GM10266 (cell line): ENCODE measurements at regions not wholly inside any gene's neighbourhood (a gene's known extent, or its start where the extent isn't known, plus 50 kb on each side); places are given as distances from the start of the nearest gene placed in this dataset.

Source experiments
- DNase-seq: peaks from one replicate; pipeline ENCODE4 v3.0.0; 2012; ENCODE audit errors: extremely low spot score
- CTCF ChIP-seq: IDR thresholded peaks from 2 replicates; pipeline ENCODE4 v1.5.1; 2012; ENCODE audit warnings: mild to moderate bottlenecking, low read depth; ENCODE audit not compliant: control insufficient read depth, insufficient read depth; ENCODE audit errors: missing control alignments

GRCh38 chr7:26091933-26092332, 60.1 kb upstream of the NFE2L3 start:
- TF ChIP-seq CTCF, result no peak
- no peak for DNase-seq

GRCh38 chr7:26093023-26093422, 59.0 kb upstream of the NFE2L3 start:
- DNase-seq, result no peak
- no peak for TF ChIP-seq CTCF

- no peak for DNase-seq
- no peak for TF ChIP-seq CTCF
Observed at GRCh38 chr7:26096136-26096535, 55.9 kb upstream of the NFE2L3 start.

- no peak for TF ChIP-seq CTCF
- DNase-seq, result no peak
Observed at GRCh38 chr7:26097837-26098668, 53.9 kb upstream of the NFE2L3 start.

GRCh38 chr7:26099236-26099635, 52.8 kb upstream of the NFE2L3 start:
- DNase-seq, result no peak
- TF ChIP-seq CTCF, result no peak

GRCh38 chr7:26100406-26101339, 51.3 kb upstream of the NFE2L3 start:
- peak; percentile 15 for DNase-seq
- no peak for TF ChIP-seq CTCF
